ENCODE measurements at regions not wholly inside any gene's neighbourhood (a gene's known extent, or its start where the extent isn't known, plus 50 kb on each side); places are given as distances from the start of the nearest gene placed in this dataset.

GRCh38 chr7:41447450-41448042, 255.3 kb downstream of the INHBA start:
- no peak for TF ChIP-seq GATA2 (IDR thresholded peaks at IDR 0.05; ENCODE audit: low read depth, low read length)
- no peak for TF ChIP-seq GATA3 (IDR thresholded peaks at IDR 0.05; ENCODE audit: low read depth, low read length)
